PC-9 (cell line): ENCODE measurements at regions not wholly inside any gene's neighbourhood (a gene's known extent, or its start where the extent isn't known, plus 50 kb on each side); places are given as distances from the start of the nearest gene placed in this dataset.

Experiments used
- BruUV-seq: library from RNA; stranded (reverse); fragments of 400-500 nt; replicated peaks from 2 replicates; lab custom pipeline; 2021; lab: Mats Ljungman, UMichigan
- CTCF ChIA-PET: fragments of 300-600 bp; sonication (Branson Sonifier 250); formaldehyde crosslinking; loops from one replicate; lab custom pipeline; 2022; ENCODE audit warnings: antibody characterized with exemption; lab: Charles Lee
- POLR2A ChIA-PET: fragments of 300-600 bp; sonication (Branson Sonifier 250); formaldehyde crosslinking; loops from one replicate; lab custom pipeline; 2022; ENCODE audit warnings: antibody characterized with exemption; ENCODE audit not compliant: unreplicated experiment; lab: Charles Lee
- DNase-seq, 2 experiments: peaks; one replicate each; pipeline versions ENCODE4 v3.0.0 to v3.0.0-alpha.2; 2015 to 2022; ENCODE audit warnings: mixed read lengths in 1 of 2
- H2AFZ ChIP-seq: fragments of 200-600 bp; sonication (generic); 2 replicates; pipeline ENCODE4 v1.8.1; 2017; ENCODE audit warnings: antibody characterized with exemption
- H3F3A ChIP-seq: fragments of 200-600 bp; sonication (generic); 2 replicates; pipeline ENCODE4 v1.8.1; 2017; ENCODE audit warnings: antibody characterized with exemption, mild to moderate bottlenecking, low read depth; ENCODE audit not compliant: insufficient read depth
- H3K27ac ChIP-seq: fragments of 200-600 bp; sonication (generic); 2 replicates; pipeline ENCODE4 v1.6.1; 2016; ENCODE audit warnings: mixed run types
- H3K27me3 ChIP-seq: fragments of 200-600 bp; sonication (generic); 2 replicates; pipeline ENCODE4 v1.6.1; 2016; ENCODE audit warnings: low read depth, mixed run types; ENCODE audit not compliant: insufficient read depth
- H3K36me3 ChIP-seq: fragments of 200-600 bp; sonication (generic); 2 replicates; pipeline ENCODE4 v1.6.1; 2016; ENCODE audit warnings: low read depth, mixed run types
- H3K4me1 ChIP-seq: fragments of 200-600 bp; sonication (generic); replicated peaks from 2 replicates; pipeline ENCODE4 v1.6.1; 2016; ENCODE audit warnings: mixed run types; ENCODE audit not compliant: insufficient read depth
- H3K4me2 ChIP-seq: fragments of 200-600 bp; sonication (generic); 2 replicates; pipeline ENCODE4 v1.6.1; 2017; ENCODE audit warnings: mixed run types
- H3K4me3 ChIP-seq: fragments of 200-600 bp; sonication (generic); 2 replicates; pipeline ENCODE4 v1.6.1; 2016; ENCODE audit warnings: mixed run types
- H3K79me2 ChIP-seq: fragments of 200-600 bp; sonication (generic); 2 replicates; pipeline ENCODE4 v1.6.1; 2017; ENCODE audit warnings: low read depth, mixed run types
- H3K9me2 ChIP-seq: fragments of 200-600 bp; sonication (generic); 2 replicates; pipeline ENCODE4 v1.8.1; 2017; ENCODE audit warnings: mild to moderate bottlenecking; ENCODE audit not compliant: insufficient read depth
- H3K9me3 ChIP-seq: fragments of 200-600 bp; sonication (generic); 2 replicates; pipeline ENCODE4 v1.8.1; 2016; ENCODE audit warnings: low read depth; ENCODE audit not compliant: insufficient read depth
- H4K20me1 ChIP-seq: fragments of 200-600 bp; sonication (generic); 2 replicates; pipeline ENCODE4 v1.8.1; 2017; ENCODE audit not compliant: insufficient read depth
- EZH2 ChIP-seq: fragments of 200-600 bp; sonication (generic); IDR thresholded peaks from 2 replicates; pipeline ENCODE4 v1.8.0; 2017; ENCODE audit warnings: antibody characterized with exemption, low read depth
- intact Hi-C: fragments of 100-400 bp; cut with micrococcal nuclease; formaldehyde crosslinking; loops from one replicate; pipeline ENCODE4 v1.10.0; 2022; ENCODE audit not compliant: unreplicated experiment
- TF ChIP-seq, protein P1 (sequence below): fragments of 200-600 bp; sonication (generic); conservative IDR thresholded peaks from 2 replicates; pipeline ENCODE4 v1.6.1; 2017; ENCODE audit warnings: mixed run types, antibody characterized with exemption, mild to moderate bottlenecking, moderate library complexity

DNA sequence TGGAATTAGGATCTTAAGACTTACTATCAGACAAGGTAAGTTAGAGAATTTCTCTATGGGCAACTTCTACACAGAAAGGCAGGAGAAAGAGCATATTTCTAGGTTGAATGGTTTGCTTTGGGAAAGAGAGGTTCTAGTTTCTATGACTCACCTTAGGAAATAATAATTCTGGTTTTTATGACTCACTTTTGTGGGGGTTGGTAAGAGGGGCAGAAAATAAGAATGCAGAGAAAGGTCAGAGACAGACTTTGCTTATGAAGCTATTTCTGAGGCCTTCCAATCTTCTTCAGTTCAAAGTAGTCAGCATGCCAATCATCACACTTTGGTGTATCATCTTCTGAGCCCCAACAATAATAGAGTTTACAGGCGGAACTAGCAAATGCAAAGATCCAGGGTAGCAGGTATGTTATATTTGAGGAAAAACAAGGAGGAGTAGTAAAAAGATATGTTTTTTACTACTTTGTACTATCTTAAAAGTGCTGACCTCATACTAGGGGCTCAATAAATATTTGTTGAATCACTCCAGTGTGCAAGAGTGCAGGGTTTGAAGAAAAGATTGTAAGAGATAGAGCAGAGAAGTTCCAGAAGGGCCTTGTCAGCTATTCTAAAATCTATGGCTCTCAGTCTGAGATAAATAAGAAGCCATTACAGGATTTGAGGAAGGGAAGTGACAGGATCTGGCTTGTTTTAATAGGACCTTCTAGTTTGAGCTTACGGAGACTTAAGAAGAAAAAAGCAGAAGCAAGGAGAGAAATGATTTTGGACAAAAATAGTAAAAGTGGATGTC lies 56.7 kb upstream of the LRFN5 start:
- H3K27me3 ChIP-seq: no peaks in the 10 kb centered on the region
- no peaks in the 10 kb centered on the region for H3F3A ChIP-seq
- no peaks in the 10 kb centered on the region for H3K36me3 ChIP-seq
- intact Hi-C loops: no loop called here
- ChIA-PET CTCF (no interaction called here), POLR2A (no interaction called here)
- H3K79me2 ChIP-seq: no peaks in the 10 kb centered on the region
- no peak for DNase-seq
- no peaks in the 10 kb centered on the region for H4K20me1 ChIP-seq
- 0 out of 2 replicates have a peak overlapping the region, but pooled peaks have one; percentile 41 for H3K27ac ChIP-seq
- no peaks in the 10 kb centered on the region for H3K9me3 ChIP-seq
- peaks cover 11% of the 10 kb centered on the region for H3K4me1 ChIP-seq
- no TSS peak for BruUV-seq
- H3K4me3 ChIP-seq: no peak overlapping the region
- H2AFZ ChIP-seq: no peak overlapping the region; the same call in 1 of the 2 replicates
- H3K9me2 ChIP-seq: no peaks in the 10 kb centered on the region
- no peak overlapping the region for H3K4me2 ChIP-seq
- TF ChIP-seq, protein P1, sequence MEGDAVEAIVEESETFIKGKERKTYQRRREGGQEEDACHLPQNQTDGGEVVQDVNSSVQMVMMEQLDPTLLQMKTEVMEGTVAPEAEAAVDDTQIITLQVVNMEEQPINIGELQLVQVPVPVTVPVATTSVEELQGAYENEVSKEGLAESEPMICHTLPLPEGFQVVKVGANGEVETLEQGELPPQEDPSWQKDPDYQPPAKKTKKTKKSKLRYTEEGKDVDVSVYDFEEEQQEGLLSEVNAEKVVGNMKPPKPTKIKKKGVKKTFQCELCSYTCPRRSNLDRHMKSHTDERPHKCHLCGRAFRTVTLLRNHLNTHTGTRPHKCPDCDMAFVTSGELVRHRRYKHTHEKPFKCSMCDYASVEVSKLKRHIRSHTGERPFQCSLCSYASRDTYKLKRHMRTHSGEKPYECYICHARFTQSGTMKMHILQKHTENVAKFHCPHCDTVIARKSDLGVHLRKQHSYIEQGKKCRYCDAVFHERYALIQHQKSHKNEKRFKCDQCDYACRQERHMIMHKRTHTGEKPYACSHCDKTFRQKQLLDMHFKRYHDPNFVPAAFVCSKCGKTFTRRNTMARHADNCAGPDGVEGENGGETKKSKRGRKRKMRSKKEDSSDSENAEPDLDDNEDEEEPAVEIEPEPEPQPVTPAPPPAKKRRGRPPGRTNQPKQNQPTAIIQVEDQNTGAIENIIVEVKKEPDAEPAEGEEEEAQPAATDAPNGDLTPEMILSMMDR: no peak
- TF ChIP-seq EZH2: no peak

DNA sequence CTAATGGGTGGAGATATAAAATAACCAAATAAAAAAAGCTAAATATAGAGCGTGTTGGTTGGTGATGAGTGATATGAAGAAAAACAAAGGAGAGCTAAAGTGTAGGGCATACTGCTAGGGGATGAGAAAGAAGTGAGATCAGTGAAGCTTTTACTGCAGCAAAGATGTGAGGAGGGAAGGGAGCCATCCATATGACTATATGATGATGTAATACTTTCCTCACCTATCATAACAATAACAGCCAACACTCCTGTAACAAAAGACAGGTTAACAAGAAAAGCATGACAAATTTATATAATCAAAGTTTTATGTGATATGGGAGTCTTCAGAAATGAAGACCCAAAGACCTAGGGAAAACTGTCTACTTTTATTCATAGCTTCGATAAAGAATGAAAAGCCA lies 57.4 kb upstream of the LRFN5 start:
- Histone ChIP-seq H3K79me2 (no peaks in the 10 kb centered on the region), H2AFZ (no peak overlapping the region; the same call in 1 of the 2 replicates), H3K4me1 (peaks cover 11% of the 10 kb centered on the region), H3K4me3 (no peak overlapping the region), H3K27ac (0 out of 2 replicates have a peak overlapping the region, but pooled peaks have one; percentile 41), H3K27me3 (no peaks in the 10 kb centered on the region), H3K36me3 (no peaks in the 10 kb centered on the region), H4K20me1 (no peaks in the 10 kb centered on the region), H3K9me2 (no peaks in the 10 kb centered on the region), H3K4me2 (no peak overlapping the region), H3K9me3 (no peaks in the 10 kb centered on the region), H3F3A (no peaks in the 10 kb centered on the region)
- ChIA-PET CTCF (no interaction called here), POLR2A (no interaction called here)
- TF ChIP-seq, protein P1: no peak
- BruUV-seq: no TSS peak
- intact Hi-C loops: no loop called here
- no peak for DNase-seq

DNA sequence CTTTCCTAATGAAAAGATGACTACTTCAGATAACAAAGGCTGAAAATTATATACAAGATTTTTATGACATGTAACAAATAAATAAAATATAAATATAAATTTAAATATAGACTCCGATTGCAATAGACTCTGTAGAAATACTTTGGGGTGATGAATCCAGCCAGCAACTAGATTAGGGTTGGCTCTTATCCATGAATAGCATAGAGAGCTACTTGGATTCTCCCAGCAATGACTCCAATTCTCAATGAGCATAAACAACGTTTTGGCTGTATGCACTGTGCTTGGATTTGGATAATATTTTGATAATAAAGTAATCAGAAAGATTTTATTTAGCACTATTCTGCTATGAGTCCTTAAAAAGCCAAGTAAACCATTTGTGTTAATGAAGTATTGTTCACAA lies 58.0 kb upstream of the LRFN5 start:
- H4K20me1 ChIP-seq: no peaks in the 10 kb centered on the region
- no peaks in the 10 kb centered on the region for H3F3A ChIP-seq
- H3K4me1 ChIP-seq: peaks cover 11% of the 10 kb centered on the region
- CTCF ChIA-PET: no interaction called here
- no peak overlapping the region for H2AFZ ChIP-seq
- H3K27me3 ChIP-seq: no peaks in the 10 kb centered on the region
- no peak overlapping the region for H3K4me3 ChIP-seq
- no peaks in the 10 kb centered on the region for H3K9me2 ChIP-seq
- no peaks in the 10 kb centered on the region for H3K9me3 ChIP-seq
- H3K79me2 ChIP-seq: no peaks in the 10 kb centered on the region
- no TSS peak for BruUV-seq
- H3K36me3 ChIP-seq: no peaks in the 10 kb centered on the region
- no peak overlapping the region for H3K4me2 ChIP-seq
- DNase-seq: no peak
- intact Hi-C loops: no loop called here
- H3K27ac ChIP-seq: no peak overlapping the region
- POLR2A ChIA-PET: no interaction called here
- TF ChIP-seq, protein P1: no peak
- no peak for TF ChIP-seq EZH2
